ENCODE measurements at regions not wholly inside any gene's neighbourhood (a gene's known extent, or its start where the extent isn't known, plus 50 kb on each side); places are given as distances from the start of the nearest gene placed in this dataset.

GRCh38 chr2:104702031-104702850 lies 151.7 kb upstream of the POU3F3 start:
- no peak overlapping the region for H3K4me3 Mint-ChIP-seq
- no peaks in the 10 kb centered on the region for H3K4me1 ChIP-seq (ENCODE audit: control insufficient read depth in 1 of 2, insufficient read depth in 2 of 2, low read length in 2 of 2)
- H3K9me3 ChIP-seq (replicated peaks in 1 of 2; ENCODE audit: control insufficient read depth in 1 of 2, insufficient read depth in 1 of 2, low read length in 2 of 2): no peaks in the 10 kb centered on the region
- H3K9me3 Mint-ChIP-seq: no peaks in the 10 kb centered on the region
- no peak overlapping the region for H3K27ac Mint-ChIP-seq
- DNase-seq: no peak
- no peak for TF ChIP-seq CTCF (IDR thresholded peaks at IDR 0.05)
- H2AFZ ChIP-seq (ENCODE audit: insufficient read depth, low read depth, low read length, poor library complexity, severe bottlenecking): no peak overlapping the region
- no peaks in the 10 kb centered on the region for H4K20me1 ChIP-seq (ENCODE audit: insufficient read depth, low read length)
- no peaks in the 10 kb centered on the region for H3K79me2 ChIP-seq (ENCODE audit: insufficient read depth, low read length)
- H3K27me3 Mint-ChIP-seq (ENCODE audit: low read depth in 3 of 3): no peaks in the 10 kb centered on the region
- H3K4me3 ChIP-seq (replicated peaks in 1 of 3; ENCODE audit: low read depth in 2 of 3, low read length in 3 of 3): no peak overlapping the region
- no peaks in the 10 kb centered on the region for H3K4me1 Mint-ChIP-seq
- intact Hi-C loops (cut with micrococcal nuclease): no loop called here
- H3K27ac ChIP-seq (ENCODE audit: low read depth in 1 of 2, low read length in 2 of 2): no peak overlapping the region
- H3K4me2 ChIP-seq (replicated peaks; ENCODE audit: extremely low read depth, low read length, poor library complexity, severe bottlenecking): no peak overlapping the region
- H3K36me3 Mint-ChIP-seq: no peaks in the 10 kb centered on the region
- H3K27me3 ChIP-seq (ENCODE audit: control insufficient read depth in 2 of 2, insufficient read depth in 2 of 2, low read length in 2 of 2): no peaks in the 10 kb centered on the region
- no peaks in the 10 kb centered on the region for H3K36me3 ChIP-seq (replicated peaks in 1 of 2; ENCODE audit: control insufficient read depth in 1 of 2, insufficient read depth in 2 of 2, low read length in 2 of 2)
- H3K9ac ChIP-seq (ENCODE audit: insufficient read depth, low read length, poor library complexity, severe bottlenecking): no peak overlapping the region
- WGBS (ENCODE audit: insufficient coverage): 94% methylated on average over 6 of the region's 11 CpGs

- Histone ChIP-seq H3K27ac (ENCODE audit: low read depth in 1 of 2, low read length in 2 of 2) (no peak overlapping the region), H3K9ac (ENCODE audit: insufficient read depth, low read length, poor library complexity, severe bottlenecking) (no peak overlapping the region), H3K27me3 (ENCODE audit: control insufficient read depth in 2 of 2, insufficient read depth in 2 of 2, low read length in 2 of 2) (no peaks in the 10 kb centered on the region), H3K36me3 (replicated peaks in 1 of 2; ENCODE audit: control insufficient read depth in 1 of 2, insufficient read depth in 2 of 2, low read length in 2 of 2) (no peaks in the 10 kb centered on the region), H3K4me2 (replicated peaks; ENCODE audit: extremely low read depth, low read length, poor library complexity, severe bottlenecking) (no peak overlapping the region), H2AFZ (ENCODE audit: insufficient read depth, low read depth, low read length, poor library complexity, severe bottlenecking) (no peak overlapping the region), H3K4me3 (replicated peaks in 1 of 3; ENCODE audit: low read depth in 2 of 3, low read length in 3 of 3) (no peak overlapping the region), H3K4me1 (ENCODE audit: control insufficient read depth in 1 of 2, insufficient read depth in 2 of 2, low read length in 2 of 2) (no peaks in the 10 kb centered on the region), H3K9me3 (replicated peaks in 1 of 2; ENCODE audit: control insufficient read depth in 1 of 2, insufficient read depth in 1 of 2, low read length in 2 of 2) (no peaks in the 10 kb centered on the region), H3K79me2 (ENCODE audit: insufficient read depth, low read length) (no peaks in the 10 kb centered on the region), H4K20me1 (ENCODE audit: insufficient read depth, low read length) (no peaks in the 10 kb centered on the region)
- H3K9me3 Mint-ChIP-seq: no peaks in the 10 kb centered on the region
- H3K4me3 Mint-ChIP-seq: no peak overlapping the region
- no peaks in the 10 kb centered on the region for H3K27me3 Mint-ChIP-seq (ENCODE audit: low read depth in 3 of 3)
- DNase-seq: no peak
- no peak for TF ChIP-seq CTCF (IDR thresholded peaks at IDR 0.05)
- no peaks in the 10 kb centered on the region for H3K36me3 Mint-ChIP-seq
- H3K27ac Mint-ChIP-seq: no peak overlapping the region
- intact Hi-C loops (cut with micrococcal nuclease): no loop called here
- WGBS (ENCODE audit: insufficient coverage): 98% methylated on average over 4 of the region's 8 CpGs
- no peaks in the 10 kb centered on the region for H3K4me1 Mint-ChIP-seq
Measured at GRCh38 chr2:104703669-104704068, 150.2 kb upstream of the POU3F3 start.
